GM21619 (cell line): ENCODE measurements at regions not wholly inside any gene's neighbourhood (a gene's known extent, or its start where the extent isn't known, plus 50 kb on each side); places are given as distances from the start of the nearest gene placed in this dataset.

Source experiments
- ATAC-seq: cut with Tn5 transposase; IDR thresholded peaks from one replicate; pipeline ENCODE4 v1.9.1; 2021; ENCODE audit not compliant: unreplicated experiment

DNA sequence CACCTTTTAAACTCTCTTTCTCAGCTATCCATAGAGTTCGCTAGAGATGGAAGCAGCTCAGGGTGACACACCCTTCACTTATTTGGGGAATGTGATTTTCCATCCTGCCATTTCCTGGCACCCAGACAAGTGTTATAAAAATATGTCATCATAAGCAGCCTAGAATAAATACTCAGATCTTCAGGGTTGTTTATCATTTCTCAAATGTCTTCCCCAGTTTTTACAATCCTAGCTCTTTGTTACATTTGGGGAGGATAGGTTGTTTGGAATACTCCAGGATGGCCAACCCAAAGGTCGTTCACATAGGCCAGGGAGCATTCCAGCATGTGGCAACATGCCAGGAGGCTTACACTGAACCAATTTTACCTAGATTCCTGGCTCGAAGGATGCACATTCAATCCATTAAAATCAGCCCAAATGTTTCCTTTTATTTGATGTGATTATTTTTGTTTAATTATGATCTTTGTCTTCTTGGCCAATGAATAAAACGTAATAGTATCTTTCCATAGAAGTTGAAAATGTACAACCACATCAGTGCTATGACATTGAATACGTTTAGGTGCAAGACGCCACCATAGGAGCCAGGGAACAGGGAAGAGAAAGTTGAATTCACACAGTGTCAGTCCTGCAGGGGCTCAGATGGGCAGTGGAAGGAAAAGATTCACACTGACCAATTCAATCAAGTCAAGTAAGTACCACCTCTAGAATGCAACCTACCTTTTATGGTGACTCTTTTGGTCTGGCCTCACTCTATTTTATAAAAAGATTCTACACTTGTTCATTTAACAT is 537.7 kb upstream of the MDFIC2 start:
- ATAC-seq: no peak

GRCh38 chr3:70840106-70840870 is 527.9 kb upstream of the MDFIC2 start:
- ATAC-seq: no peak

GRCh38 chr3:70833239-70833960 is 521.0 kb upstream of the MDFIC2 start:
- ATAC-seq: no peak

DNA sequence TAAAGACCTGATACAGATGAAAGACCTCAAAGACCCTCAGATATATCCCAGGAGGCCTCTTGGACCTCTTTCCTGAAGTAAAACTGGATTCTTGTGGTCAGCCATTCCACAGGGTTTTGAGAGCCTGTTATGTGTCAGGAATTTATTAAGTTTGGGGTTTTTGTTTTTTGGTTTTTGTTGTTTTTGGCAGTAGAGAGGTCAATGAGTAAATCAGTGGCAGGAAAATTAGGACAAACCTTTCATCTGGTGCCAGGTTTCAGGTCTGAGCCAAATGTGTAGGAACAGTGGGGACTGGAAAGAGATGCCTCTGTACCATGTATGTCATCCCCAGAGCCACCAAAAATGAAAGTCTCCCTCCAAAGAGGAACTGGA is 520.4 kb upstream of the MDFIC2 start:
- ATAC-seq: no peak

GRCh38 chr3:70832089-70832833 is 519.8 kb upstream of the MDFIC2 start:
- ATAC-seq: no peak

- ATAC-seq: no peak
Observed at GRCh38 chr3:70829092-70829491, 516.7 kb upstream of the MDFIC2 start.

DNA sequence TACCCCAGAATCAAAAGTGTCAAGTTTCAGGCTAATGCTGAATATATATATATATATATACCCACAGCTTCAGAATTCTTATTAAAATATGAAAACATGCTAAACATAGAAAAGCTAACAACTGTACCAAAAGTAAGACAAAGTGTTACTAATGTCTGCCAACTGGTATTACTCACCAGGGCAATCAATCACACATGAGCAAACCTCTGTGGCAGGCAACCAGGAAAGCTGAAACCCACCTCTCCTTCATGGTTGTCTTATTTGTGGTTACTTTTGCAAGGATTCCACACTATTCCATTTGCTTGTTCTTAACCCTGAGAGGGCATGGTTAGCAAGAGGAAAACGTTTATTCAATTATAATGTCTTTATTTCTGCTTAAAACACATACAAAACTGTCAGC is 512.3 kb upstream of the MDFIC2 start:
- ATAC-seq: no peak

DNA sequence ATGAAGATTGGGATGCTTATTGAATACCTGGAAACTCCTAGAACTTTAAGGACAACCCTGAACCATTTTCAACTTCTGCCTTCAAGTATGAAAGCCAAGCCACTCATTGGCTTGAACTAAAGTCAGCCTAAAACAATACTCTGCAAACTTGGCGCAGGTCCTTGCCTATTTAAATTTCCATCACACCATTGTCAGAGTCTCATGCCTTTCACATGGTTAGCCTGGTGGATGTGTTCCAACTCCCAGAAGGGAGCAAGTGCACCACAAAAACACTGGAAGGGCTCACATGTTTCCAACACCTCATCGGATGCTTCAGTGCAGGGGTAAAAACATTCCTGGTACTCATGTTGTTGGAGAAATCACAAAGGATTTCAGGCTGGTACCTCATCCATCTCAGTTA is 511.6 kb upstream of the MDFIC2 start:
- no peak for ATAC-seq

- ATAC-seq: no peak
Observed at GRCh38 chr3:70823622-70824021, 511.2 kb upstream of the MDFIC2 start.

DNA sequence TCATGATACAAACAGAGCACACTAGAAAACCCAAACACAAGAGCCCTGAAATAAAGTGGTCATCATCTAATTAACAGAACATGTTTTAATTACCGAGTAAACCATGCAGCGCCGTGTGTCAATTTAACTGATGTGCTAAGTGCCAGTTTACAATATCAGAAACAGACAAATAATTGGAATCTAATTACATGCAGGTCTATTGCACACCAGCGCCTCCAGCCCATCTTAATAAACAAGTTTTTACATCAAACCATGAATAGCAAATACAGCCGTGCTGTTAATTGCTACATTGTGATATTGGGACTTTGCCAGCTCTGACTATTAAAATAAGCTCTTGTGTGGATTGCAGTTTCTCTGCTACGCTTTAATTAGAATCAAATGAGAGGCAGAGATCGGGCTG is 510.2 kb upstream of the MDFIC2 start:
- ATAC-seq: no peak

GRCh38 chr3:70821602-70822001 is 509.2 kb upstream of the MDFIC2 start:
- no peak for ATAC-seq

DNA sequence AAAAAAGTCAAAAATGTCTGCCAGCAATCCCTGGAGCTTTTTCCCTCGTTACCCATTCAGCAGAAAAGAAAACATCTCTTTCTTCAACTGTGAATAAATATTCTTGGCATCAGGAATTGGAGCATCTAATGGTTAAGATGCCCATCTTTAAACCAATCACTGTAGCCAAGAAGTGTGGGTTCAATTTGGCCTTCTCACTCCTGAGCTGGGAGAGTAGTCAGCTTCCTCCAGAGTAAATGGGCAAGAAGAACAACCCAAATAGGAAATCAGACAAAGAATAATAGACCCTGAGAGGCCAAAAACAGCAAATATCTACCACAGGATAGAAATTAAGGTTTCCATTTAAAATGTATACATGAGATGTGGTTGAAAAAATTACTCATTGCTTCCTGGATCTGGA is 508.0 kb upstream of the MDFIC2 start:
- ATAC-seq: no peak

DNA sequence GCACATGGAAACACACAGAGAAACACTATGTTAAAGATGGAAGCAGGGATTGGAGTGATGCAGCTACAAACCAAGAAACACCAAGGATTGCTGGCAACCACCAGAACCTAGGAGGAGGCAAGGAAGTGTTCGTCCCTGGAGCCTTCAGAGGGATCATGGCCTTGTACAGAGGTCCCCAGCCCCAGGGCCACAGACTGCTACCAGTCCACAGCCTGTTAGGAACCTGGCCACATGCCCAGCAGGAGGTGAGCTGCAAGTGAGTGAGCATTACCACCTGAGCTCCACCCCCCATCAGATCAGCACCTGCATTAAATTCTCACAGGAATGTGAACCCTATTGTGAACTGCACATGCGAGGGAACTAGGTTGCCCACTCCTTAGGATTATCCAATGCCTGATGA is 505.7 kb upstream of the MDFIC2 start:
- ATAC-seq: no peak

GRCh38 chr3:70816346-70816745 is 503.9 kb upstream of the MDFIC2 start:
- no peak for ATAC-seq

DNA sequence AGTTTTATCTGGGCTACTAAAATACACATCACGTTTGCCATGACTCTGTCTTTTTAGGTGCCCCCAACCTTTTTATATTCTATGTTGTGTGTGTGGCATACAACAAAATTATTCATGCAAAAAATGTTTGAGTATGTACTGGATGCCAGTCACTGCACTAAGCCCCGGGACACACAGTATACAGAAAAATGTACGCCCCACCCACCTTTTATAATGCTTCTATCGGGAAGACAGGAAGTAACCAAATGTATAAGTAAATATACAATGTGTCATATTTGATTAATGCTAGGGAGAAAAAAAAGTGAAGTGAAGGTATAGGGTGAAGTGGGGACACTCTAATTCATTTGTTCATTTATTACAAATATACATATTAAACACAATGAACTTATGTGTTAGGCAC is 503.4 kb upstream of the MDFIC2 start:
- ATAC-seq: no peak

- ATAC-seq: no peak
Observed at GRCh38 chr3:70813311-70813710, 500.9 kb upstream of the MDFIC2 start.

GRCh38 chr3:70811880-70812279 is 499.4 kb upstream of the MDFIC2 start:
- ATAC-seq: no peak

GRCh38 chr3:70808881-70809280 is 496.4 kb upstream of the MDFIC2 start:
- ATAC-seq: no peak

GRCh38 chr3:70806556-70806955 is 494.1 kb upstream of the MDFIC2 start:
- ATAC-seq: no peak

DNA sequence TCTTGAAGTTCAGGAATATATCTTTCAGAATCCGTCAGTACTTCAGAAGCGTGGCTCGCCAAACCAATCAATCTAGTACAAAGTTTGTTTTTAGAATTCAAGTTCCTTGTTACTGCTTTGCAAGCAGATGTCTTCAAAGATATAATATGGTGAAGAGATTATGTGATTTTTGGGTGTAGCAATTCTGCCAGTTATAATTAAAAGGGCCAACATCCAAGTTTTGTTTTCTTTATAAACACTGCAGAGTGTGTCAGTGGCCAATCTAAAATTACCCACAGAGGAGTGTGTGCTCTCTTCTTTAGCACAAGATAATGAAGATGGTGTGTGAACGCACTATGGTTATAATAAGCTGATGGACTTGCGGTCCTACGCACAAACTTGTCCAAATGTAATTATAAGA is 493.6 kb upstream of the MDFIC2 start:
- ATAC-seq: no peak
